ENCODE measurements at regions not wholly inside any gene's neighbourhood (a gene's known extent, or its start where the extent isn't known, plus 50 kb on each side); places are given as distances from the start of the nearest gene placed in this dataset.

DNA sequence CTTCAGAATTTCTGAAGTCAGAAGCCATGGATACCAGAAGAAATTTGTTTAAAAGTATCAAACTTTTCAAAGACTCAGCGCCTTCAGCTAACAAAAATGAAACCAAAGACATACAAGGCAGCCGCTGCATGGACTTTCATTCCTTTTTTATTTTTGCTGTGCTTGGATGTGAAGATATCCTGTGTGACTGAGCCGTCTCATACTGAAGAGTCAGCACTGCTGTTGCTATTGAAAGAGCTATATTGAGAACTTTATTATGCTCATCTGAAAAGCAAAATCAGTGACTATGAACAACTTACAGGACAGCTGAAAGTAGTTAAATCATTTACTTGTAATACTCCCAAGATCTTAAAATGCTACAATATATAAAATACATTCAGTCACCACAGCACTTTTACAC lies 809.2 kb downstream of the NXPH1 start:
- TF ChIP-seq POLR2A (IDR thresholded peaks at IDR 0.05) (no peak), EP300 (IDR thresholded peaks at IDR 0.05) (no peak)
- TF ChIP-seq, protein P1, sequence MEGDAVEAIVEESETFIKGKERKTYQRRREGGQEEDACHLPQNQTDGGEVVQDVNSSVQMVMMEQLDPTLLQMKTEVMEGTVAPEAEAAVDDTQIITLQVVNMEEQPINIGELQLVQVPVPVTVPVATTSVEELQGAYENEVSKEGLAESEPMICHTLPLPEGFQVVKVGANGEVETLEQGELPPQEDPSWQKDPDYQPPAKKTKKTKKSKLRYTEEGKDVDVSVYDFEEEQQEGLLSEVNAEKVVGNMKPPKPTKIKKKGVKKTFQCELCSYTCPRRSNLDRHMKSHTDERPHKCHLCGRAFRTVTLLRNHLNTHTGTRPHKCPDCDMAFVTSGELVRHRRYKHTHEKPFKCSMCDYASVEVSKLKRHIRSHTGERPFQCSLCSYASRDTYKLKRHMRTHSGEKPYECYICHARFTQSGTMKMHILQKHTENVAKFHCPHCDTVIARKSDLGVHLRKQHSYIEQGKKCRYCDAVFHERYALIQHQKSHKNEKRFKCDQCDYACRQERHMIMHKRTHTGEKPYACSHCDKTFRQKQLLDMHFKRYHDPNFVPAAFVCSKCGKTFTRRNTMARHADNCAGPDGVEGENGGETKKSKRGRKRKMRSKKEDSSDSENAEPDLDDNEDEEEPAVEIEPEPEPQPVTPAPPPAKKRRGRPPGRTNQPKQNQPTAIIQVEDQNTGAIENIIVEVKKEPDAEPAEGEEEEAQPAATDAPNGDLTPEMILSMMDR (IDR thresholded peaks at IDR 0.05), result no peak
